GM18507 (cell line): ENCODE measurements at regions not wholly inside any gene's neighbourhood (a gene's known extent, or its start where the extent isn't known, plus 50 kb on each side); places are given as distances from the start of the nearest gene placed in this dataset.
A peak's percentile ranks its signal among the peaks of the same experiment; 100 is the strongest.
"Not testable (repeated sequence)": the region's sequence is repeated elsewhere in the genome, so short reads cannot be mapped to it uniquely, and the experiment has no call there.

Source experiments
- DNase-seq: peaks from one replicate; pipeline ENCODE4 v3.0.0; 2011; ENCODE audit warnings: low read depth; ENCODE audit not compliant: insufficient read length; ENCODE audit errors: extremely low spot score
- FAIRE-seq: peaks from 2 replicates; lab custom pipeline; 2011; peaks lifted over from hg19 to GRCh38; lab: Jason Lieb, UNC

GRCh38 chr4:146124023-146124680 is 51.4 kb upstream of the LSM6 start:
- FAIRE-seq: peak; percentile 60
- DNase-seq: no peak

DNA sequence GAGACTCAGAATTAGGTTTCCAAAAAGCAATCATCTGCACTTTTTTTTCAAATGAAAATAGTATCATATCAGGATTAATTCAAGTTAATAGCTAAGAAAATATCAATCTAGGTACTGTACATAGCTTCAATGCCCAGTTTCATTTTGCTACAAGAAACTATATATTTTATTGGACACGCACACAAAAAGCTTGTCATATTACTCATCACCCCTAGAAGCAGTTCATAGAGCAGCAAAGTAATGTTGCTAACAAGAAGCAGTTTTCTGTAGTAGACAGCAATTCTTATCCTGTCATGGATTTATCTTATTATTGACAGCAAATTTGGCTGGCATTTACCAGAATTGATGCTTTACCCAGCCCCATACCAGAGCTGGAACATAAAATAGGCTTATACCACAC is 52.3 kb upstream of the LSM6 start:
- no peak for FAIRE-seq
- no peak for DNase-seq

DNA sequence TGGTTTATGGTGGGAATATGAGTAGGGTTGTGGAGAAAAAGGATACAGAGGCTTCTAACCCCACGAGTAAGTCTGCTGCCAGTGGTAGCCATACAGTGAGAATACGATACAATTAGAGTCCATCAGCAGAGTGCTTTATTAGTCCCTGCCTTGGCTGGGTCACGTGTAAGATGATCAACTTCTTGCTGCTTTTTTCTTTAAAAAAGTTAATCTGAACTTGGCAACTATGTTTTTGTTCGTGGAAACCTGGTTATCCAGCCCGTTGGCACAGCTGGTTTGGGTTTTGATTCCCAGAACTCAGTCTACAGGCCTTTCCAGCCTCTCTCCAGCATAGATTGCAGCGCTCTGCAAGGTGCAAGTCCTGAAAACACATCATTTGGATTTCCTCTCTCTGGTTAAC is 53.1 kb upstream of the LSM6 start:
- FAIRE-seq (no peak), DNase-seq (no peak)

DNA sequence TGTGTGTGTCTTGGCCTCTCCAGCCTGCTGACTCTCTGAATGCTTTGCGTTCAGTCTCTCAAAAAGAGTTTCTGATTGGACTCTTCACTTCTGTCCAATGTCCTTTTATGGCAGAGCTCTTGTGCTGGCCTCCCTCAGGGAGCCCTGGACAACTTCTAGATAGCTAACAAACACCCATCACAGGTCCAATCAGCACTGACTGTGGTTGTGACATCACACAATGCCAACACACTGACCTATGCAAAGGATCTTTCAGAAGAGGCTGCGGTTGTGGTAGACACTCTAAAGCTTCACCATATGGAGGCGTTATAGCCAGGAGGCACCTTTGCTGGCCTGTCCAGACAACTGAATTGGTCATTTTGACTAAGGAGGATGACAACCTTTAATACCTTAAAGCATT is 53.8 kb upstream of the LSM6 start:
- DNase-seq (no peak), FAIRE-seq (no peak)

DNA sequence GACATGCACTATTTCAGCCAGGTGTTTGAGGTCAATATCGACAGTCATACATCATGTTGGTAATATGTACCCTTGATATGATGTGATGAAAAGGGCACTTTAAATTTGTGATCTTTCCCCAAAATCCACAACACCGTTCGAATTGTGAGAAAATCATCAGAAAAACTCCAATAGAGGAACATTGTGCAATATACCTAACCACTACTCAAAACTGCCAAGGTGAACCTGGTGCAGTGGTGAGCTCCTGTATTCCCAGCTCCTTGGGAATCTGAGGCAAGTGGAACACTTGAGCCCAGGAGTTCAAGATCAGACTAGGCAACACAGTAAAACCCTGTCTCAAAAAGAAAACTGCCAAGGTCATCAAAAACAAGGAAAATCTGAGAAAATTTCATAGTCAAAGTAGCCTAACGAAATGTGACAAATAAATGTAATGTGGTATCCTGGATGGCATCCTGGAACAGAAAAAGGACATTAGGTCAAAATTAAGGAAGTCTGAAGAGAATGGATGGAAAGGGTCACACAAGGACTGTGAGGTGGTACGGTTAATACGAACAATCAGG is 55.6 kb upstream of the LSM6 start:
- no peak for DNase-seq
- FAIRE-seq: no peak

GRCh38 chr4:146114066-146114465 is 61.5 kb upstream of the LSM6 start:
- no peak for DNase-seq
- FAIRE-seq: no peak

- FAIRE-seq (no peak), DNase-seq (no peak)
These were observed 62.3 kb upstream of the LSM6 start for GRCh38 chr4:146113171-146113570.

GRCh38 chr4:146112389-146112788 is 63.1 kb upstream of the LSM6 start:
- DNase-seq (no peak), FAIRE-seq (peak; percentile 63)

GRCh38 chr4:146110871-146111485 is 64.5 kb upstream of the LSM6 start:
- DNase-seq (no peak), FAIRE-seq (peak; percentile 64)

DNA sequence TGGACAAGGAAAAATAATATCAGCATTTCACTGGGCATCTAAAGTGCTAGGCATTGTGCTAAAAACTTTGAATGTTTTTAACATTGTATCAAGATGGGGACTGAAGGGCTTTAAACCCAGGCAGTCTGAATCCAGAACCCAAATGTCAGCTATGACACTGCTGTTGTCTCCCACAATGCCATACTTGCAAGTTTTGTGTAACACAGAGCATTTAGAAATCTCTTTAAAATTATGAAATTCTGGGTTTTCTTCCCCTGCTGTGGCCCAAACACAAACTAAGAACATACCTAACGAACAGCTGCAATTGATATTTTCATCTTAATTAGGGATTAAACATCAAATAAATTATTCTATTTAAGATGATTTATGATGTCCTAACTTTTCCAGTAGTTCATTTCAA is 66.8 kb upstream of the LSM6 start:
- FAIRE-seq (no peak), DNase-seq (no peak)

DNA sequence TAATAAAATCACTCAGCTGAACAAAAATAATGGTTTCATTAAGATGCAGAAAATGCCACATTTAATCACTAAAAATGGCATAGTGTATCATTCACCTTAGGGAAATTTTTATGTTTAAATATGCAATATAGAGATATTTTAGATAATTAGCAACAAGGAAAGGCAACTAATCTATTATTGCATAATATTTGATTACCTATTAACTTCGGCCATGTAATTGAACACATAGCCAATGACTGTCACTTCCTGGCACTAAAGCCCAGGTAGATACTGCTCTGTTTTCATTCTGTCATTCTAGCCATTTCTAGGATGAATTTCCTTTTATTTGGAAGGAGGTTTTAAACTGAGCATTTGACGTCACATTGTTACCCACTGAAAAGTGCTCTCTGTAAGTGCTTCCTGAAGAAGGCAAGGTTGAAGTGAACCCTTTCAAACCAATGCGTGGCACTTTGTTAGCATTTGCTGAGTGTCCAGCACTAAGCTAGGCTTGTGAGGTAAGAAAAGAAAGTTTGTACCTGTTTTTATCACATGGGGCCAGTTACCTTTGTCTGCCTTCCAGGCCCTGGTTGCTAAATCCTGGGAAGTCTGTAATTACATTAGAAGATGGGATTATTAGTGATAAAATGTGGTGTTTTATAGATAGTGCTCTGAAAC is 67.8 kb upstream of the LSM6 start:
- DNase-seq: no peak
- FAIRE-seq: no peak

GRCh38 chr4:146105464-146105863 is 70.1 kb upstream of the LSM6 start:
- FAIRE-seq: no peak

GRCh38 chr4:146104541-146104940 is 71.0 kb upstream of the LSM6 start:
- no peak for FAIRE-seq
- DNase-seq: no peak

More at GRCh38 chr4:146105464-146105863, 70.1 kb upstream of the LSM6 start:
- no peak for DNase-seq

GRCh38 chr4:146104052-146104451 is 71.5 kb upstream of the LSM6 start:
- not testable (repeated sequence) for FAIRE-seq, DNase-seq

- DNase-seq: no peak
- no peak for FAIRE-seq
These were observed 75.9 kb upstream of the LSM6 start for GRCh38 chr4:146099585-146099984.

GRCh38 chr4:146098978-146099377 is 76.5 kb upstream of the LSM6 start:
- peak; percentile 91 for FAIRE-seq
- DNase-seq: no peak

DNA sequence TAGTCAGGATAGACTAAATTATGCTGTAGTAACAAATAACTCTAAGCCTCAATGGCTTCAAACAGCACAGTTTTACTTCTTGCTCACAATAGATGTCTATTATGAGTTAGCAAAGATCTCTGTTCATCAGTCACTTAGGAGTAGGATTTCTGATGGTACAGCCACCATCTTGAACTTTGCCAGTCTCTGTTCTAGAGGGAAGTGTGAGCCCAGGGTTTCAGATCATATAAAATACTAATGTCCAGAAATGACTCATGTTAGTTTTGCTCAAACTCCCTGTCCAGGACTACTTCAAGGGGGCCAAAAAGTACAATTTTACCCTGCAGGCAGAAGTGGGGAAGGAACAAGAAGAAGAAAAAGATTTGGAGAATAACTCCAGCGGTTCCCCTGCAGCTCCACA is 77.1 kb upstream of the LSM6 start:
- FAIRE-seq (peak; percentile 90), DNase-seq (peak; percentile 29)

DNA sequence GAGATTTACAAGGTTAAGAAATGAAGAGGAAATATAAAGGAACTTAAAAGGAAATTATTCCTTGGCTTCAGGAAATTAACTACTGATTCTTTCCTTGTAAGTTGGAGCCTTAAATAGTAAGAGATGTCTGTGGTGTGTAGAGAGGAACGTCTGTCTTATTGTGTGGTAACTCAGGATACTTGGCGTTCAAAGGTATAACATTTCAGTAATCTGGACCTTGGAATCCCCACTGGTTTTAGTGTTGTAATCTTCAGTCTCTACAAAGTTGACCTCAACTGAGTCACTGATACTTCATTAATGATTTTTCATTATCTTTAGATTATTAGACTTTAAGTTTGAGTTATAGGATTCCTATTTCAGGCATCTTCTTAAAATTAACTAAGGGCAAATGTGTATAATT is 79.1 kb upstream of the LSM6 start:
- FAIRE-seq (no peak), DNase-seq (no peak)

GRCh38 chr4:146095860-146096259 is 79.7 kb upstream of the LSM6 start:
- peak; percentile 81 for FAIRE-seq
- no peak for DNase-seq

- DNase-seq (no peak), FAIRE-seq (peak; percentile 75)
These were observed 80.3 kb upstream of the LSM6 start for GRCh38 chr4:146095091-146095690.
